OCI-LY3 (cell line): ENCODE measurements at regions not wholly inside any gene's neighbourhood (a gene's known extent, or its start where the extent isn't known, plus 50 kb on each side); places are given as distances from the start of the nearest gene placed in this dataset.

Experiments used
- H2AFZ ChIP-seq: fragments of 200-600, 300-600 bp; shearing (Covaris generic); 2 replicates; pipeline ENCODE4 v1.6.0; 2014; ENCODE audit warnings: antibody characterized with exemption, low read depth, low read length
- H3K27ac ChIP-seq: fragments of 200-600, 300-600 bp; sonication (generic); 2 replicates; pipeline ENCODE4 v1.5.1; 2014; ENCODE audit warnings: mild to moderate bottlenecking, low read length, moderate library complexity, mixed read lengths
- H3K27me3 ChIP-seq: fragments of 200-600, 300-600 bp; sonication (generic); 2 replicates; pipeline ENCODE4 v1.6.1; 2014; ENCODE audit warnings: low read depth, low read length, mixed read lengths
- H3K36me3 ChIP-seq: fragments of 200-600, 300-600 bp; sonication (generic); replicated peaks from 2 replicates; pipeline ENCODE3; 2014; ENCODE audit warnings: low read depth, low read length, mixed read lengths
- H3K4me1 ChIP-seq: fragments of 300-600, 200-600 bp; sonication (generic); 2 replicates; pipeline ENCODE4 v1.6.1; 2014; ENCODE audit warnings: low read length, mixed read lengths
- H3K4me2 ChIP-seq: fragments of 200-600, 300-600 bp; sonication (generic); 2 replicates; pipeline ENCODE4 v1.6.1; 2014; ENCODE audit warnings: low read length, mixed read lengths
- H3K4me3 ChIP-seq: fragments of 300-600, 200-600 bp; sonication (generic); 2 replicates; pipeline ENCODE4 v1.5.1; 2014; ENCODE audit warnings: antibody characterized with exemption, mild to moderate bottlenecking, low read length, moderate library complexity
- H3K79me2 ChIP-seq: fragments of 300-600, 200-600 bp; shearing (Covaris generic); 2 replicates; pipeline ENCODE4 v1.6.1; 2014; ENCODE audit warnings: mild to moderate bottlenecking, low read length, mixed read lengths
- H3K9ac ChIP-seq: fragments of 300-600, 200-600 bp; shearing (Covaris generic); 2 replicates; pipeline ENCODE4 v1.6.0; 2014; ENCODE audit warnings: mild to moderate bottlenecking, low read length, moderate library complexity
- H3K9me3 ChIP-seq: fragments of 200-600, 300-600 bp; shearing (Covaris generic); 2 replicates; pipeline ENCODE4 v1.6.1; 2014; ENCODE audit warnings: low read length, mixed read lengths; ENCODE audit not compliant: insufficient read depth
- H4K20me1 ChIP-seq: fragments of 200-600, 300-600 bp; sonication (generic); 2 replicates; pipeline ENCODE4 v1.6.1; 2016; ENCODE audit warnings: low read length, mixed read lengths; ENCODE audit not compliant: insufficient read depth
- EZH2phosphoT487 ChIP-seq: fragments of 200-600 bp; shearing (Covaris generic); IDR thresholded peaks from 2 replicates; pipeline ENCODE4 v1.6.1; 2018; ENCODE audit warnings: antibody characterized with exemption, mixed run types, low read depth
- TF ChIP-seq, protein P1 (sequence below): fragments of 200-600, 300-600 bp; sonication (generic); IDR thresholded peaks from 2 replicates; pipeline ENCODE4 v1.5.1; 2014; ENCODE audit warnings: antibody characterized with exemption, low read length, low read depth

DNA sequence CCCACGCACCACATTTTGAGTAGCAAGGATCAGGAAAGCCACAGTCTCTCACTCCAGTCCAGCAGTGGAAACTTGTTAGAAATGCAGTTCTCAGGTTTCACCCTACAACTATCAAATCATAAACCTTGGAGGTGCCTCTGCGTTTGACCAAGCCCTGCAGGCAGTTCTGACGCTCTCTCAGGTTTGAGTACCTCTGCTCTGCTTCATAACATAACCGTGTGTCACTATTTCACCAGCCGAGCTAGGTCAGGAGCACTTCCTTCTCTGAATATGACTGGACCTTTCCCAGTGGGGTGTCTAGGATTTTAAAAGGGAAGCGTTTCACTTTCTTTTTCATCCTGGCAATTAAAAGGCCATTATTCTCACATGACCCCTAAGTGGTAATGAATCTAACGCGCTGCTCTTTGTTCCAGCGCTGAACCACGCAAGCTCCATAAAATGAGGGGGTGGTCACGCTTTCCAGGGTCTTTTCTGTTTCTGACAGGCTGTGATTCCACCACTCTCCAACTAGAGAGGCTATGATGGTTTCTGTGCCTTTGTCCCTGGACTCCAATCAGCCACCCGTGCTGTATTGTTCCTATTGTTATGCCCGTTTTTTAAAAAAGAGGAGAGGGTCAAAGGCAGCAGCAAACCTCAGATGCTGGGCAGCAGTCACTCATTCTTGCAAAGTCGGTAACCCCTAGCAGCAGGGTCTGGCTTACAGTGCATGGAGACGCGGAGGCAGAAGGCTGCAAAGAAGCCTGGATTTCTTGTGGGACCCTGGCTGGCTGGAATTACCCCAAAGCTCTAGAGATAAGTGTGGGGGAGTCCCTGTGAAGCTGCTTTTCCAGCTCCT is 75.2 kb upstream of the CTNNA2 start:
- Histone ChIP-seq H3K27ac (no peak overlapping the region), H3K79me2 (no peaks in the 10 kb centered on the region), H3K4me3 (no peak overlapping the region), H3K9ac (no peak overlapping the region), H4K20me1 (no peaks in the 10 kb centered on the region), H3K27me3 (no peaks in the 10 kb centered on the region), H3K9me3 (no peaks in the 10 kb centered on the region), H3K36me3 (no peaks in the 10 kb centered on the region), H2AFZ (no peak overlapping the region), H3K4me2 (no peak overlapping the region), H3K4me1 (no peaks in the 10 kb centered on the region)
- TF ChIP-seq, protein P1, sequence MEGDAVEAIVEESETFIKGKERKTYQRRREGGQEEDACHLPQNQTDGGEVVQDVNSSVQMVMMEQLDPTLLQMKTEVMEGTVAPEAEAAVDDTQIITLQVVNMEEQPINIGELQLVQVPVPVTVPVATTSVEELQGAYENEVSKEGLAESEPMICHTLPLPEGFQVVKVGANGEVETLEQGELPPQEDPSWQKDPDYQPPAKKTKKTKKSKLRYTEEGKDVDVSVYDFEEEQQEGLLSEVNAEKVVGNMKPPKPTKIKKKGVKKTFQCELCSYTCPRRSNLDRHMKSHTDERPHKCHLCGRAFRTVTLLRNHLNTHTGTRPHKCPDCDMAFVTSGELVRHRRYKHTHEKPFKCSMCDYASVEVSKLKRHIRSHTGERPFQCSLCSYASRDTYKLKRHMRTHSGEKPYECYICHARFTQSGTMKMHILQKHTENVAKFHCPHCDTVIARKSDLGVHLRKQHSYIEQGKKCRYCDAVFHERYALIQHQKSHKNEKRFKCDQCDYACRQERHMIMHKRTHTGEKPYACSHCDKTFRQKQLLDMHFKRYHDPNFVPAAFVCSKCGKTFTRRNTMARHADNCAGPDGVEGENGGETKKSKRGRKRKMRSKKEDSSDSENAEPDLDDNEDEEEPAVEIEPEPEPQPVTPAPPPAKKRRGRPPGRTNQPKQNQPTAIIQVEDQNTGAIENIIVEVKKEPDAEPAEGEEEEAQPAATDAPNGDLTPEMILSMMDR, result no peak
- no peak for TF ChIP-seq EZH2phosphoT487

DNA sequence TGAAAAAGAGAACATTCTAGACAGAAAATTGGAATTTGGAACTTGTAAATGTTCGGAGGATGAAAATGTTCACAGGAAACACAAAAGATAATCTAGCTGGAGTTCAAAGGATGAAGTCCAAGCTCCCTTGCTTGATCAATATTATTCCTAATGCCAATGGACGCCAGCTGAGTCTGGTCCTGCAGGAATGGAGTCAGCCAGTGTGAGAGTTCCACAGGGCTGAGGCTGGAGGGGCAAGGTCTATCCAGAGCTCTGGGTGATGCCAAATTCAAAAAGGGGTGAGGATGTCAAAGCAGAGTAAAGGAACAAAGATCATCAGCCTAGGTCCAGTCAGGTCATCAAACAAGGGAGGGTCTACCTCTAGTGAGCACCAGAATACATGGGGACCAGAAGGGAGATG is 78.5 kb upstream of the CTNNA2 start:
- no peak for TF ChIP-seq EZH2phosphoT487
- TF ChIP-seq, protein P1, result no peak
- Histone ChIP-seq H3K4me1 (no peaks in the 10 kb centered on the region), H4K20me1 (no peaks in the 10 kb centered on the region), H3K4me2 (no peak overlapping the region), H2AFZ (no peak overlapping the region), H3K27me3 (no peaks in the 10 kb centered on the region), H3K27ac (no peak overlapping the region), H3K9ac (no peak overlapping the region), H3K79me2 (no peaks in the 10 kb centered on the region), H3K36me3 (no peaks in the 10 kb centered on the region), H3K4me3 (no peak overlapping the region), H3K9me3 (no peaks in the 10 kb centered on the region)

DNA sequence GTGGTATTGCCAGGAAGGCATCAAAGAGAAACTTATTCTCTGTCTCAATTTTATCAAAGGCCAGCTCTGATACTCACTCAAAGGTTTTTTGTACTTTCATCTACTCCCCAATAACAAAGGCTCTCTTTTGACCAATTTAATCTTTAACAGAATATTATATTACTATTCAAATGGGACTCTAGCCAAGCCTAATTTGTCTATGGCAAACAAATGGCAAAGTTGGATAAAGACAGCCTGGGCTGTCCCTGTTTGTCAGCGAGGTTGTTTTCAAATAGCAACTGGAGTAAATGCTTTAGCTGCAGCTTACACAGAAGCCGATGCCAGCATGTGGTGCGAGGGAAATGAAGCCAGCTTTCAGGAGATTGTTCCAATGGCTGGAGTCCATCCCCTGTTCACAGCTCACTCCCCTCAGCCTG is 80.1 kb upstream of the CTNNA2 start:
- no peaks in the 10 kb centered on the region for H4K20me1 ChIP-seq
- H3K4me3 ChIP-seq, result no peak overlapping the region
- H3K4me2 ChIP-seq, result no peak overlapping the region
- no peaks in the 10 kb centered on the region for H3K27me3 ChIP-seq
- H3K79me2 ChIP-seq, result no peaks in the 10 kb centered on the region
- no peaks in the 10 kb centered on the region for H3K9me3 ChIP-seq
- TF ChIP-seq, protein P1, result no peak
- no peak for TF ChIP-seq EZH2phosphoT487
- no peaks in the 10 kb centered on the region for H3K4me1 ChIP-seq
- no peak overlapping the region for H3K27ac ChIP-seq
- no peak overlapping the region for H3K9ac ChIP-seq
- H3K36me3 ChIP-seq, result no peaks in the 10 kb centered on the region
- no peak overlapping the region for H2AFZ ChIP-seq

DNA sequence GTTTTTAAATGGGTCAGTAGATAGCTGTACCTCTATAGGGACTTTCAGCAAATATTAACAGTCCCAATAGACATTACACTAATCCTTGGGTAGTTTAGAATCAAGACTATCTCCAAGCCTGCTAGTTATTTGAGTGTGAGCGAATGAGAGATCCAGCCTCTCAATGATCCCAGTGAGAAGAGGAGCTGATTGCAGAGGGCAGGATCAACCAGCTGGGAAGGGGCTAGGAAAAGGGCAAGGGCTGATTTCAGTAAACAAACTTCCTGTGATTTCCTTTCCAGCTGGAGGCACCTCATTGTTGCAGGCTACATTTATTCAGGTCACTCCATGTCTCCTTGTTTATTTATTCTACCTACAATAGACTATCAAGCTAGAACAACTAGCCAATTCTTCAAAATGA is 84.1 kb upstream of the CTNNA2 start:
- Histone ChIP-seq H3K27ac (no peak overlapping the region), H3K9ac (no peak overlapping the region), H3K27me3 (no peaks in the 10 kb centered on the region), H3K9me3 (no peaks in the 10 kb centered on the region), H3K4me2 (no peak overlapping the region), H3K4me3 (no peak overlapping the region), H4K20me1 (no peaks in the 10 kb centered on the region), H3K4me1 (no peaks in the 10 kb centered on the region), H3K79me2 (no peaks in the 10 kb centered on the region), H2AFZ (no peak overlapping the region), H3K36me3 (no peaks in the 10 kb centered on the region)
- TF ChIP-seq, protein P1, result no peak
- no peak for TF ChIP-seq EZH2phosphoT487
